PC-9 (cell line): ENCODE measurements at regions not wholly inside any gene's neighbourhood (a gene's known extent, or its start where the extent isn't known, plus 50 kb on each side); places are given as distances from the start of the nearest gene placed in this dataset.

Experiments
- BruUV-seq: library from RNA; stranded (reverse); fragments of 400-500 nt; replicated peaks from 2 replicates; lab custom pipeline; 2021; lab: Mats Ljungman, UMichigan
- CTCF ChIA-PET: fragments of 300-600 bp; sonication (Branson Sonifier 250); formaldehyde crosslinking; loops from one replicate; lab custom pipeline; 2022; ENCODE audit warnings: antibody characterized with exemption; lab: Charles Lee
- POLR2A ChIA-PET: fragments of 300-600 bp; sonication (Branson Sonifier 250); formaldehyde crosslinking; loops from one replicate; lab custom pipeline; 2022; ENCODE audit warnings: antibody characterized with exemption; ENCODE audit not compliant: unreplicated experiment; lab: Charles Lee
- DNase-seq, 2 experiments: peaks; one replicate each; pipeline versions ENCODE4 v3.0.0 to v3.0.0-alpha.2; 2015 to 2022; ENCODE audit warnings: mixed read lengths in 1 of 2
- H2AFZ ChIP-seq: fragments of 200-600 bp; sonication (generic); 2 replicates; pipeline ENCODE4 v1.8.1; 2017; ENCODE audit warnings: antibody characterized with exemption
- H3F3A ChIP-seq: fragments of 200-600 bp; sonication (generic); 2 replicates; pipeline ENCODE4 v1.8.1; 2017; ENCODE audit warnings: antibody characterized with exemption, mild to moderate bottlenecking, low read depth; ENCODE audit not compliant: insufficient read depth
- H3K27ac ChIP-seq: fragments of 200-600 bp; sonication (generic); 2 replicates; pipeline ENCODE4 v1.6.1; 2016; ENCODE audit warnings: mixed run types
- H3K27me3 ChIP-seq: fragments of 200-600 bp; sonication (generic); 2 replicates; pipeline ENCODE4 v1.6.1; 2016; ENCODE audit warnings: low read depth, mixed run types; ENCODE audit not compliant: insufficient read depth
- H3K36me3 ChIP-seq: fragments of 200-600 bp; sonication (generic); 2 replicates; pipeline ENCODE4 v1.6.1; 2016; ENCODE audit warnings: low read depth, mixed run types
- H3K4me1 ChIP-seq: fragments of 200-600 bp; sonication (generic); replicated peaks from 2 replicates; pipeline ENCODE4 v1.6.1; 2016; ENCODE audit warnings: mixed run types; ENCODE audit not compliant: insufficient read depth
- H3K4me2 ChIP-seq: fragments of 200-600 bp; sonication (generic); 2 replicates; pipeline ENCODE4 v1.6.1; 2017; ENCODE audit warnings: mixed run types
- H3K4me3 ChIP-seq: fragments of 200-600 bp; sonication (generic); 2 replicates; pipeline ENCODE4 v1.6.1; 2016; ENCODE audit warnings: mixed run types
- H3K79me2 ChIP-seq: fragments of 200-600 bp; sonication (generic); 2 replicates; pipeline ENCODE4 v1.6.1; 2017; ENCODE audit warnings: low read depth, mixed run types
- H3K9me2 ChIP-seq: fragments of 200-600 bp; sonication (generic); 2 replicates; pipeline ENCODE4 v1.8.1; 2017; ENCODE audit warnings: mild to moderate bottlenecking; ENCODE audit not compliant: insufficient read depth
- H3K9me3 ChIP-seq: fragments of 200-600 bp; sonication (generic); 2 replicates; pipeline ENCODE4 v1.8.1; 2016; ENCODE audit warnings: low read depth; ENCODE audit not compliant: insufficient read depth
- H4K20me1 ChIP-seq: fragments of 200-600 bp; sonication (generic); 2 replicates; pipeline ENCODE4 v1.8.1; 2017; ENCODE audit not compliant: insufficient read depth
- CTCF ChIP-seq: fragments of 200-600 bp; sonication (generic); conservative IDR thresholded peaks from 2 replicates; pipeline ENCODE4 v1.6.1; 2017; ENCODE audit warnings: mixed run types, antibody characterized with exemption, mild to moderate bottlenecking, moderate library complexity
- EZH2 ChIP-seq: fragments of 200-600 bp; sonication (generic); IDR thresholded peaks from 2 replicates; pipeline ENCODE4 v1.8.0; 2017; ENCODE audit warnings: antibody characterized with exemption, low read depth
- intact Hi-C: fragments of 100-400 bp; cut with micrococcal nuclease; formaldehyde crosslinking; loops from one replicate; pipeline ENCODE4 v1.10.0; 2022; ENCODE audit not compliant: unreplicated experiment

GRCh38 chr3:30435861-30436331 is 170.5 kb upstream of the TGFBR2 start:
- TF ChIP-seq EZH2 (no peak), CTCF (no peak)
- H3K9me3 ChIP-seq: no peaks in the 10 kb centered on the region
- no TSS peak for BruUV-seq
- no peaks in the 10 kb centered on the region for H4K20me1 ChIP-seq
- intact Hi-C loops: no loop called here
- H3K4me3 ChIP-seq: no peak overlapping the region
- no peaks in the 10 kb centered on the region for H3F3A ChIP-seq
- POLR2A ChIA-PET: no interaction called here
- H3K36me3 ChIP-seq: no peaks in the 10 kb centered on the region
- no peaks in the 10 kb centered on the region for H3K4me1 ChIP-seq
- DNase-seq: no peak
- H3K9me2 ChIP-seq: no peaks in the 10 kb centered on the region
- no peak overlapping the region for H3K4me2 ChIP-seq
- no peak overlapping the region for H3K27ac ChIP-seq
- no peak overlapping the region for H2AFZ ChIP-seq
- CTCF ChIA-PET: no interaction called here
- no peaks in the 10 kb centered on the region for H3K79me2 ChIP-seq
- H3K27me3 ChIP-seq: no peaks in the 10 kb centered on the region

GRCh38 chr3:30437171-30437601 is 169.2 kb upstream of the TGFBR2 start:
- H3K9me3 ChIP-seq: no peaks in the 10 kb centered on the region
- TF ChIP-seq EZH2: no peak
- no peak for TF ChIP-seq CTCF
- H3K79me2 ChIP-seq: no peaks in the 10 kb centered on the region
- H3K27me3 ChIP-seq: no peaks in the 10 kb centered on the region
- no peak for DNase-seq
- intact Hi-C loops: no loop called here
- H3K4me3 ChIP-seq: no peak overlapping the region
- no peaks in the 10 kb centered on the region for H3K36me3 ChIP-seq
- H2AFZ ChIP-seq: no peak overlapping the region
- no peaks in the 10 kb centered on the region for H3K4me1 ChIP-seq
- H3K9me2 ChIP-seq: no peaks in the 10 kb centered on the region
- no peaks in the 10 kb centered on the region for H4K20me1 ChIP-seq
- BruUV-seq: no TSS peak
- CTCF ChIA-PET: interaction anchor here (0.7 kb wide), 1 partner anchor 1575 kb away, joined by 3 read pairs; no protein-coding TSS in a partner anchor
- POLR2A ChIA-PET: no interaction called here
- H3F3A ChIP-seq: no peaks in the 10 kb centered on the region
- no peak overlapping the region for H3K27ac ChIP-seq
- H3K4me2 ChIP-seq: no peak overlapping the region

- Histone ChIP-seq H4K20me1 (no peaks in the 10 kb centered on the region), H3K27me3 (no peaks in the 10 kb centered on the region), H3K9me2 (no peaks in the 10 kb centered on the region), H3K27ac (no peak overlapping the region), H3K4me2 (no peak overlapping the region), H3K4me3 (no peak overlapping the region), H3K36me3 (no peaks in the 10 kb centered on the region), H3F3A (no peaks in the 10 kb centered on the region), H3K79me2 (no peaks in the 10 kb centered on the region), H3K4me1 (no peaks in the 10 kb centered on the region), H2AFZ (no peak overlapping the region), H3K9me3 (no peaks in the 10 kb centered on the region)
- no peak for TF ChIP-seq CTCF
- no peak for TF ChIP-seq EZH2
- intact Hi-C loops: no loop called here
- BruUV-seq: no TSS peak
- CTCF ChIA-PET: no interaction called here
- POLR2A ChIA-PET: no interaction called here
- DNase-seq: no peak
Observed at GRCh38 chr3:30438126-30438525, 168.3 kb upstream of the TGFBR2 start.
